ENCODE measurements at regions not wholly inside any gene's neighbourhood (a gene's known extent, or its start where the extent isn't known, plus 50 kb on each side); places are given as distances from the start of the nearest gene placed in this dataset.

GRCh38 chr15:36469311-36469966 is 110.0 kb upstream of the CDIN1 start:
- DNase-seq (ENCODE audit: low read depth), result no peak

DNA sequence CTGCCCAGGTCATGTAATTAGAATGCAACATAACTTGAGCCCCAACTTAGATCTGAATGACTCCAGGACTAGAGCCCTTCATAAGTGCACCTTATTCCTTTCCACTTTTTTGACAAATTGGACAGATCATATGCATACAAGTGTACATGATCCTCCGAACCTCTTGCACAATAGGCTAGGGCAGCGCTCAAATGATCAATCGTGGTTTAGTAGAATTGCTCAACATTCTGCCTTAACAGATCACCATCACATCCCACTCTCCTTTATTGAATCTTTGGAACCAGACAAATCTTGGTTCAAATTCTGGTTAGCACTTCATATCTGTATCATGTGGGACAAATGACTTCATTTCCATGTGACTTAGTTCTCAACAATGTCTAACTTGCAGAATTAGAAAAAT is 106.8 kb upstream of the CDIN1 start:
- no peak for DNase-seq (ENCODE audit: low read depth)

DNA sequence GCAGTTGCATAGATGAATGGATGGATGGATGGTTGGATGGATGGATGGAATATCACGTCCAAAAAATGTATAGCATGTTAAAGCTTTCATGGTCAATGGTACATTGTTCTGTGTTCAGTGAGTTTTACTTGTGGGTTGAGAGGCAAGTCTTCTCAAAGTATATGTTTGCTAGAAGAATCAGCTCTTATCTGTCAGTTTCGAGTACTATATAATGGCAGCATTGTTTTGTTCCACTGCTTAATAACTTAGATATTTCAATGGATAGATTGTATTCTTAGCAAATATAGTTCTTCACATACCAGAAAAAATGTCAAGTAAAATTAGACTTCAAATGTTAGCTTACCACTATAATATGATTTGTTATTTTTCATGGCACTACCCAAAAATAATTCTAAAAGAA is 100.9 kb upstream of the CDIN1 start:
- no peak for DNase-seq (ENCODE audit: low read depth)

DNA sequence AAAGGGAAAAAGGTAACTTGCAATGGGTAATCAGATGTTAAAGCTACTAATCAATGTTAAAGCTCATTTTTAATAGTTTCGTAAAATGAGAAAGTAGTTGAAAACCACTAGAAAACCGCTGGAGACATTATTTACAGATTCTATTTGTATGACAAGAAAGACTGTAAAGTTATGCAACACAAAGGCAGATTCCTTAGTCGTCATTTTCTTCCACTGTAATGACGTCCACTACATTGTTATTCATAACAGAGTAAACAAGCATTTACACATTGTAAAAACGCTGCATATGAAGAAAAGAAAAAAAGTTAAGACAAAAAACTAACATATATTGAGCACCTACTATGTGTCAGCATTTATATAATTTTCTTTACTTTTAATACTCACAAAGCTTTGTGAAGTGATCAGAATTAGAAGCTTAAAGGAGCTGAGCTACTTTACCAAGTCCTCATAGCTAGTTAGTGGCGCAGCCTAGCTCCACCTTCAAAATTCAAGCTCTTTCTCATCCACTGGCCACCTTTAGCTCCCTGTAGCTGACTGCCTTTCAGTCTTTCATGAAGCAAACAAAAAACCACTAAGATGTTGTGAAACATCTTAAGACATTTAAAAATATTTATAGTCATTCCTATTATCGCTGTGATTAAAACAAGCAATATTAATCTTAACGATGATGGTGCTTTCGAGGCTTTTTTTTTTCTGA is 100.1 kb upstream of the CDIN1 start:
- no peak for DNase-seq (ENCODE audit: low read depth)

- DNase-seq (ENCODE audit: low read depth), result no peak
Measured at GRCh38 chr15:36481156-36481555, 98.3 kb upstream of the CDIN1 start.

GRCh38 chr15:36483409-36483808 is 96.0 kb upstream of the CDIN1 start:
- no peak for DNase-seq (ENCODE audit: low read depth)

GRCh38 chr15:36484038-36484778 is 95.2 kb upstream of the CDIN1 start:
- DNase-seq (ENCODE audit: low read depth), result no peak

DNA sequence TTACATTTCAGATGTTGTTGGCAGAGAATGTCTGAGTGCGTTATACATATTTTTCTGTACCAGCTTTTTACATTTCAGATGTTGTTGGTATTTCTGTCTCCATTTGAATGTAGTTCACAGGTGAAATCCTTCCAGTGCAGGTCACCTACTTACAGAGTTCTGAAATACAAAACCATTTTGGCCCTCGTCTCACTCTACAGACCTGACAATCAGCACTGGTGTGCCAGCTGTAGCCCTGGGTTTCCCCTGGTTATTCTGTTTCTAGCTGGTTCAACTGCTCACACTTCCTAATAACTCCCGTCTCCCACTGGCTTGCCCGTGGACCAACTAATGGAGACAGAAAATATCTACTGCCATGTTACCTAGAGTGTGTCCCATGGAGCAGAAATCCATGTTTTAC is 87.5 kb upstream of the CDIN1 start:
- no peak for DNase-seq (ENCODE audit: low read depth)

DNA sequence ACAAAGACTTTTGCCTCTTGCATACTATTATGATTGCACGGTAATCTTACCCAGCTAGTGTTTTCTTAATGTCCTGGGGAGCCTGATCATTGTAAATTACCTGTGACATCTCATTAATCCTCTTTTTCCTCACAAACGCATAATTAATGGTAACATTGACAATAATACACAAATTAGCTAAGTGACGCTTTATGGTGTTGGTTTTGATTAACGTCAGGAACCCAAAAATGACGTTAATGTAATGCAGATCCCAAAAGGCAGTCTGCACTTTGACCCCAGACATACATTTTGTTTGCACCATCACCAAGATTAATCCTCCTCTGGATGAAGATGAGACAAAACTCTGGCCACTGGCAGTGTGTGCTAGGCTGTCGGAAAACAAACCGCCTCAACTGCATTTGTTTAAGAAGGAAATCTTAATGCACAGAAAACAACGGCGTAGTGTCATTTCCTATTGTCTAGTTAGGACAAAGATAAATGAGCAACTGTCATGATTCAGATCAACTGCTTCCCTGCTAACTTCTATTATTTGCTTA is 83.9 kb upstream of the CDIN1 start:
- no peak for DNase-seq (ENCODE audit: low read depth)

- no peak for DNase-seq (ENCODE audit: low read depth)
Measured at GRCh38 chr15:36497901-36498300, 81.5 kb upstream of the CDIN1 start.

GRCh38 chr15:36498401-36498800 is 81.0 kb upstream of the CDIN1 start:
- DNase-seq (ENCODE audit: low read depth), result no peak

- DNase-seq (ENCODE audit: low read depth), result no peak
Measured at GRCh38 chr15:36498916-36499315, 80.5 kb upstream of the CDIN1 start.

GRCh38 chr15:36499412-36500389 is 79.7 kb upstream of the CDIN1 start:
- no peak for DNase-seq (ENCODE audit: low read depth)

DNA sequence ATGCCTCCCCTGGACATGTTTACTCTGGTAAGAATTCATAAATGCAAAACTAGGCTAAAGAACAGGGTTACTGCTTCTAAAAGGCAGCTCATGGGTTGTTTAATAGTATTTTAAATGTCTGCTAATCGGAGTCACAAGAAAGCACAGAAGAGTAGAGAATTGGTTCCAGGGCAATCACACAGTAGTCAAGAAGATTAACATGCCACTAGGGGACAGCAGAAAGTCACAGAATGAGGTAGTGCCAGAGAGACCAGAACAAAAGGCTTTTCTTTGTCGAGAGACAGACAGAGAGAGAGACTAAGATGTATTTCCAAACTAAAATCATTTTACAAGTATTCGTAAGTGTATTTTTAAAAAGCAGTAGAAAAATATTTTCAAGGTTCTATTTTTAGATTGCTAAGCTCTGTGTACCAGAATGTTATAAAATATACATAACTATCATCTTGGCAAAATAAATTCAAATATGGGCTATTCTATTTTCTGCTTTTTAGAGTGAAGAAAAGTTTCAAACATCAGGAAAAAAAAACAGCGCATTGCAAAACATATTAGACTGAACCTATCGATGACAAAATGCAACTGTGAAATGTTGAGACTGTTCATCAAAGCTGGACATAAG is 78.3 kb upstream of the CDIN1 start:
- DNase-seq (ENCODE audit: low read depth), result no peak

DNA sequence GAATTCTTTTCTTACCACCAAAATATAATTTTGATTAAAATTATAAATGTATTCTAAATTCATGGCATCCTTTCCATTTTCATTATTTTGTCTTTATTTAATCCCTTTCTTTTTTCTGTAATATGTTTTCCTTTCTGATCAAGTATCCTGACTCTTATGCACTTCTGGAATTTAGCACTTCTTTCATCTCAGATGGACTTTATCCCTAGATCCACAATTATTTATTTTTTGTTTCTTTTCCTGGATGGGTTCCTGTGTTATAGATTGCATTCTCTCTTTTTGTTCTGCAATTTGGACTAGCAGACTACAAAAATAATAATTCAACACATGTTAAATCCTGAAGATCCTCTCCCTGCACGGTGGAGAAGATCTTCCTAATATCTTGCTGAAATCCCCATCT is 76.9 kb upstream of the CDIN1 start:
- no peak for DNase-seq (ENCODE audit: low read depth)

DNA sequence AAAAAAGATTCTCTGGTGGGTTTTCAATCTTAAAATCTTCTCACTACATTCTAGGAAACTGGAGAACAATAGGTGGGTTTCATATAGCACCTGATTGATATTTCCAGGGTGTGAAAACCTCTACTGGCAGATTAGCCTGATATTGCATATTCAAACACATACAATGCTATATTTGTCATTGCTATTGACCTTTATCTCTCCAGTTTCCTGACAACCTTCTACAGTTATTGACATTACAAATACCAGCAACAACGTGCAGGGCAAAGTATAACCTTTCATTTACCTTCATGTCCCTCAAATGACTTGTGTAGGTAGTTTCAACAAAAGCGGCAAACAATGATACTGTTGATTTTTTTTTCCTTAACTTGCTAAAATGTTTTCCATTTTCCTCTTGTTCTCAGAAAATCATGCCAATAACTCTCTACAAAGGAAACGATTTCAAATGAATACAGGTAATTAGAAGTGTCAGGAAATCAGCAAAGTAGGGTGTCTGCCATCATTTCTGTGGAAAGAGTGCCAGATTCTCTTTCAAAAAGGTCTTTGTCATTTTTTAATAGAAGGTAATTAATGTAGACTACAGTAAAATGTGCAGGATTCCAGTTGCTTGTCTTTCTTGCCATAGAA is 72.6 kb upstream of the CDIN1 start:
- no peak for DNase-seq (ENCODE audit: low read depth)

- no peak for DNase-seq (ENCODE audit: low read depth)
Measured at GRCh38 chr15:36507458-36507857, 72.0 kb upstream of the CDIN1 start.

DNA sequence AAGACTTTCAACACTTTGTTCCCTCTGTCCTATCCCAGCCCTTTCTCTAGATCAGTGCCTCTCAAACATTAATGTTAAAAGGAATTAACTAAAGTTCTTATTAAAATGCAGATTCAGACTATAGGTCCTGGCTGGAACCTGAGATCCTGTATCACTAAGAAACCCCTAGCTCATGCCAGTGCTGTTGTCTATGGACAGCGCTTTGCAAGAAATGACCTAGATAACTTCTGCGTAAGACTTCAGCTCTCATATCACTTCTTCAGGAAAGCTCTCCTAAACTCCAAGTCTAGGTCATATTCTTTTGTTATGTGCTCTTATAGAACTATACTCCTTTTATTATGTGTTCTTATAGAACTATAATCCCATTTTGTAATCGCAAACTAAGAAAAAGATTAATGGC is 67.8 kb upstream of the CDIN1 start:
- DNase-seq (ENCODE audit: low read depth), result no peak

- no peak for DNase-seq (ENCODE audit: low read depth)
Measured at GRCh38 chr15:36517758-36518157, 61.7 kb upstream of the CDIN1 start.

DNA sequence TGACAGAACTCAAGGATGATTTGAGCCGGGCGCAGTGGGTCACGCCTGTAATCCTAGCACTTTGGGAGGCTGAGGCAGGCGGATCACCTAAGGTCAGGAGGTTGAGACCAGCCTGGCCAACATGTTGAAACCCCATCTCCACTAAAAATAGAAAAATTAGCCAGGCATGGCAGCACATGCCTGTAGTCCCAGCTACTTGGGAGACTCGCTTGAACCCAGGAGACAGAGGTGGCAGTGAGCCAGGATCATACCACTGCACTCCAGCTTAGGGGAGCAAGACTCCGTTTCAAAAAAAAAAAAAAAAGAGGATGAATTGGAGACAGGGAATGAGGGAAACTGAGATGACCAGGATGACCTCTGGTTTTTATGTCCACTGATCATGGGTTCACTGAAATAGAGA is 60.4 kb upstream of the CDIN1 start:
- no peak for DNase-seq (ENCODE audit: low read depth)

GRCh38 chr15:36525430-36525829 is 54.0 kb upstream of the CDIN1 start:
- no peak for DNase-seq (ENCODE audit: low read depth)
